Chondrocyte (in vitro differentiated cells): ENCODE measurements at regions not wholly inside any gene's neighbourhood (a gene's known extent, or its start where the extent isn't known, plus 50 kb on each side); places are given as distances from the start of the nearest gene placed in this dataset.

Experiments
- DNase-seq: peaks from one replicate; pipeline ENCODE4 v3.0.0; 2021; ENCODE audit warnings: mixed read lengths, low spot score
- H3K27ac Mint-ChIP-seq: one replicate; pipeline ENCODE4 v1.8.0; 2021; ENCODE audit warnings: mild to moderate bottlenecking, moderate library complexity, mixed read lengths; ENCODE audit not compliant: unreplicated experiment
- H3K27me3 Mint-ChIP-seq: 2 replicates; pipeline ENCODE4 v1.8.0; 2021; ENCODE audit warnings: low read depth, mixed read lengths
- H3K36me3 Mint-ChIP-seq: 2 replicates; pipeline ENCODE4 v1.8.0; 2021; ENCODE audit warnings: low read depth, mixed read lengths
- H3K4me1 Mint-ChIP-seq: 2 replicates; pipeline ENCODE4 v1.8.0; 2021; ENCODE audit warnings: low read depth, mild to moderate bottlenecking, mixed read lengths
- H3K4me3 Mint-ChIP-seq: one replicate; pipeline ENCODE4 v1.8.0; 2021; ENCODE audit warnings: mild to moderate bottlenecking, moderate library complexity, mixed read lengths; ENCODE audit not compliant: unreplicated experiment
- H3K9me3 Mint-ChIP-seq: 2 replicates; pipeline ENCODE4 v1.8.0; 2021; ENCODE audit warnings: low read depth, mixed read lengths
- TF ChIP-seq, protein P1 (sequence below): fragments of 200-600 bp; sonication (generic); IDR thresholded peaks from 2 replicates; pipeline ENCODE4 v1.5.0; 2021; ENCODE audit warnings: antibody characterized with exemption, mild to moderate bottlenecking, moderate library complexity

DNA sequence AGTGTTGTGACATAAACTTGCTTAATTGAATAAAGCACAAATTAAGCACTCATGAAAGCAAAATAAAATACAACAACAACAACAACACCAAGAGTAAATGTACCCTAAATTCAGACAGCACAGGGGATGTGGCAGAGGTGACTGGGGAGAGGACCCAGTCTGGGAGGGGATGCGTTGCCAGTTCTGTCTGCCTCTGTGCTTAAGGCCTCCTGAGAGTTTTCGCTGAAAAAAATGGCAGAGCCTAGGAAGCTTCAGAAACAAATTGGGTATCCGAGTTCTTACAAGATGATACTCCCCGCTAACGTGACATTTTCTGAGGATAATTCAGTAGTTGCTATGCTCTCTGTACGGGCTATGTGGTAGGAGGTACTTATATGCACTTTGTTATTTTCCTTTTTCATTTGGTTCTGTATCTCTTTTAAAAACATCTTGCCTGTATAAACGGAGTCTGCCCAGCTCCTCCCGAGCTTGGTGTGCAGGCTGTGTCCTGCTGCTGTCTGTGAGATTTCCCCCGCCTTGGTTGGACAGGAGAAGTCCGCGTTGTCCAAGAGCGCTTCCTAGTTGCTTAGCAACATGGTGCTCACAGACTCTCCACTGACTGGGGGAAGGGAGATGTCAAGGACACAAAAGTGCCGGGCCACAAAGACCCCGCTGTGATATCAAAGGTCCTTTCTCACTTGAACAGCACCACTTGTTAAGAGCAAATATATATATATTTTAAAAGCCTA, 134.2 kb upstream of the CPHXL start:
- Mint-ChIP-seq H3K27ac (no peak overlapping the region), H3K27me3 (peaks cover 19% of the 10 kb centered on the region), H3K36me3 (no peaks in the 10 kb centered on the region), H3K4me3 (no peak overlapping the region), H3K9me3 (no peaks in the 10 kb centered on the region), H3K4me1 (no peaks in the 10 kb centered on the region)
- TF ChIP-seq, protein P1, sequence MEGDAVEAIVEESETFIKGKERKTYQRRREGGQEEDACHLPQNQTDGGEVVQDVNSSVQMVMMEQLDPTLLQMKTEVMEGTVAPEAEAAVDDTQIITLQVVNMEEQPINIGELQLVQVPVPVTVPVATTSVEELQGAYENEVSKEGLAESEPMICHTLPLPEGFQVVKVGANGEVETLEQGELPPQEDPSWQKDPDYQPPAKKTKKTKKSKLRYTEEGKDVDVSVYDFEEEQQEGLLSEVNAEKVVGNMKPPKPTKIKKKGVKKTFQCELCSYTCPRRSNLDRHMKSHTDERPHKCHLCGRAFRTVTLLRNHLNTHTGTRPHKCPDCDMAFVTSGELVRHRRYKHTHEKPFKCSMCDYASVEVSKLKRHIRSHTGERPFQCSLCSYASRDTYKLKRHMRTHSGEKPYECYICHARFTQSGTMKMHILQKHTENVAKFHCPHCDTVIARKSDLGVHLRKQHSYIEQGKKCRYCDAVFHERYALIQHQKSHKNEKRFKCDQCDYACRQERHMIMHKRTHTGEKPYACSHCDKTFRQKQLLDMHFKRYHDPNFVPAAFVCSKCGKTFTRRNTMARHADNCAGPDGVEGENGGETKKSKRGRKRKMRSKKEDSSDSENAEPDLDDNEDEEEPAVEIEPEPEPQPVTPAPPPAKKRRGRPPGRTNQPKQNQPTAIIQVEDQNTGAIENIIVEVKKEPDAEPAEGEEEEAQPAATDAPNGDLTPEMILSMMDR: no peak
- no peak for DNase-seq

DNA sequence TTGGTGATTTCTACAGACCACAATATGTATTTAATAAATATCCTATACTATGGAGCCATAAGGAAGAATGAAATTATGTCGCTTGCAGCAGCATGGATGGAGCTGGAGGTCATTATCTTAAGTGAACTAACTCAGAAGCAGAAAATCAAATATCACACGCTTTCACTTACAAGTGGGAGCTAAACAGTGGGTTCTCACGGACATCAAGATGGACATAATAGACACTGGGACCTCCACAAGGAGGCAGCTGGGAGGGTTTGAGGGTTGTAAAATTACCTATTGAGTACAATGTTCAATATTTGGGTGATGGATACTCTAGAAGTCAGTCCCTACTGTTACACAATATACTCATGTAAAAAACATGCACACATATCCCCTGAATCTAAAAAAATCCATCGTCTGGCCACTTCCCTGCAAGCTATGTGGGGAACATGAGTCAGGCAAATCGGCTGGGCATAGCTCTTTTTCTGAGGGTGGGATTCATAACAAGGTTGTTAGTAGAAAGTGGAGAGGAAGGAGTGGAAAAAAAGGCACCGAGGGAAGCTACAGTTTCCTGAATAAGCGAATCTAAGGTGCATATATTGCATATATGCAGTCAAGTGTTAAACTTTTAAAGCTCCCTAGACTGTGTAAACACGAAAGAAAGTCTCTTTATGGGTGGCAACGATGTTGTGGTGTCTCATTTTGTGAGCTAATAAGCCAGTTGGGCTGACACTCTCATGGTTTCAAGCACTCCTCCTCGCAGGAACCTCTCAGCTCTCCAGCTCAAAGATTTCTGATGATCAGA, 135.2 kb upstream of the CPHXL start:
- H3K27ac Mint-ChIP-seq: no peak overlapping the region
- H3K4me3 Mint-ChIP-seq: no peak overlapping the region
- H3K4me1 Mint-ChIP-seq: no peaks in the 10 kb centered on the region
- no peak for DNase-seq
- H3K27me3 Mint-ChIP-seq: peaks cover 19% of the 10 kb centered on the region
- H3K9me3 Mint-ChIP-seq: no peaks in the 10 kb centered on the region
- TF ChIP-seq, protein P1: no peak
- H3K36me3 Mint-ChIP-seq: no peaks in the 10 kb centered on the region

DNA sequence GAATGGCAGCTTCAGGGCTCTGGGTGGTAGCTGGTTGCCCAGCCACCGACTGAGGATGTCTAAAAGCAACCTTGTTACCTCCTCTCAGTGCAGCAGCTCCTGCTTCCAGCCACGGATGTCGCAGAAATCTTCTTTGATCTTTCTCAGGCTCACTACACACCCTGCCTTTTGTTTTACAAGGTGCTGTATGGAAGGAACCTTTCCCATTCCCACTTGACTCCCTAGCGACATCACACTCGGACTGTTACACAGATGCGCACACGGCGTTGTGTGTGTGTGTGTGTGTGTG, 135.8 kb upstream of the CPHXL start:
- TF ChIP-seq, protein P1: no peak
- peaks cover 18% of the 10 kb centered on the region for H3K27me3 Mint-ChIP-seq
- H3K9me3 Mint-ChIP-seq: no peaks in the 10 kb centered on the region
- H3K4me1 Mint-ChIP-seq: no peaks in the 10 kb centered on the region
- DNase-seq: no peak
- no peak overlapping the region for H3K27ac Mint-ChIP-seq
- H3K4me3 Mint-ChIP-seq: no peak overlapping the region
- no peaks in the 10 kb centered on the region for H3K36me3 Mint-ChIP-seq

DNA sequence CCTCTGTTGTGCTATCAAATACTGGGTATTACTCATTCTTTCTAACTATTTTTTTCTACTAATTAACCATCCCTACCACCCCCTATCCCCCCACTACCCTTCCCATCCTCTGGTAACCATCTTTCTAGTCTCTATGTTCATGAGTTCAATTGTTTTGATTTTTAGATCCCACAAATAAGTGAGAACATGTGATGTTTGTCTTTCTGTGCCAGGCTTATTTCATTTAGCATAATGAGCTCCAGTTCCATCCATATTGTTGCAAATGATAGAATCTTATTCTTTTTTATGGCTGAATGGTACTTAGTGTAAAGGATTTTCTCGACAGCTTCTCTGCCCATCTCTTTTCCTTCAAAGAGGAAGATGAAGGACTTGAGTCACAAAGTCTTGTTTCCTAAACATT, 138.0 kb upstream of the CPHXL start:
- H3K27me3 Mint-ChIP-seq: peaks cover 12% of the 10 kb centered on the region
- no peaks in the 10 kb centered on the region for H3K36me3 Mint-ChIP-seq
- TF ChIP-seq, protein P1: no peak
- H3K4me1 Mint-ChIP-seq: no peaks in the 10 kb centered on the region
- DNase-seq: no peak
- H3K27ac Mint-ChIP-seq: no peak overlapping the region
- no peak overlapping the region for H3K4me3 Mint-ChIP-seq
- H3K9me3 Mint-ChIP-seq: no peaks in the 10 kb centered on the region

DNA sequence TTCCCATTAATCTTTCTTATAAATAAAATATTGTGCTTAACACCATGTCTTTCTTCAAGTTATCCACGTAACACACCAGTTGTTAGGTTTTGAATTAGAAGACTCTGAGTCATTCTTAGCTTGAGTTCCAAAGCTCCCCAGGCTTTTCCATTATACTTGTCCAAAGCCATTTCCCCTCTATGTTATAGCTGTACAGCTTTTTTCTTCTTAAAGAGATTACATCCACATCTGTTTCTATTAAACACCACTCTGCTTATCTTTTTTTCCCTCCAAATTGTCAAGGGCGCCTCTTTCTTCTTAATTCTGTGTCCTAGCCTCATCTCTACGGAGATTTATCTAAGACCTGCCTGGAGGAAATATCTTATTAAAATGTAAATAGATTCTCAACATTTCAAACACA, 139.4 kb upstream of the CPHXL start:
- Mint-ChIP-seq H3K36me3 (no peaks in the 10 kb centered on the region), H3K4me3 (no peak overlapping the region), H3K27ac (no peak overlapping the region), H3K4me1 (no peaks in the 10 kb centered on the region), H3K9me3 (no peaks in the 10 kb centered on the region), H3K27me3 (peaks cover 10% of the 10 kb centered on the region)
- TF ChIP-seq, protein P1: no peak
- no peak for DNase-seq
